Body of pancreas (tissue), 4 donors: ENCODE measurements at regions not wholly inside any gene's neighbourhood (a gene's known extent, or its start where the extent isn't known, plus 50 kb on each side); places are given as distances from the start of the nearest gene placed in this dataset.

Source experiments
- CTCF ChIP-seq, 7 experiments: fragments of 450-650 bp in 4 of 7; fragments of 200-600 bp in 3 of 7; sonication (generic) in 3 of 7; IDR thresholded peaks; one replicate each; pipeline ENCODE4 v1.5.1; 2016 to 2019; ENCODE audit warnings: antibody characterized with exemption in 7 of 7
- POLR2A ChIP-seq, 3 donors: fragments of 450-650 bp; IDR thresholded peaks; one replicate each; pipeline ENCODE4 v1.6.1; 2016; ENCODE audit warnings: antibody characterized with exemption in 3 of 3, mild to moderate bottlenecking in 2 of 3

- no peak for TF ChIP-seq CTCF (IDR thresholded peaks at IDR 0.05)
- TF ChIP-seq POLR2A (IDR thresholded peaks at IDR 0.05), result no peak
These were observed 107.1 kb upstream of the TCF4 start for GRCh38 chr18:55695091-55695490.
